HG03280 (cell line): ENCODE measurements at regions not wholly inside any gene's neighbourhood (a gene's known extent, or its start where the extent isn't known, plus 50 kb on each side); places are given as distances from the start of the nearest gene placed in this dataset.

Source experiments
- ATAC-seq: cut with Tn5 transposase; IDR thresholded peaks from one replicate; pipeline ENCODE4 v1.9.1; 2021; ENCODE audit warnings: mild to moderate bottlenecking, moderate library complexity; ENCODE audit not compliant: unreplicated experiment

GRCh38 chr17:14510136-14510535 is 209.3 kb downstream of the HS3ST3B1 start:
- ATAC-seq: no peak

GRCh38 chr17:14508156-14508555 is 207.3 kb downstream of the HS3ST3B1 start:
- ATAC-seq: no peak

GRCh38 chr17:14506364-14506763 is 205.5 kb downstream of the HS3ST3B1 start:
- no peak for ATAC-seq

- ATAC-seq: no peak
These were observed 204.7 kb downstream of the HS3ST3B1 start for GRCh38 chr17:14505606-14506005.

GRCh38 chr17:14499976-14500375 is 199.1 kb downstream of the HS3ST3B1 start:
- no peak for ATAC-seq

GRCh38 chr17:14498812-14499211 is 197.9 kb downstream of the HS3ST3B1 start:
- ATAC-seq: no peak

- ATAC-seq: no peak
These were observed 193.3 kb downstream of the HS3ST3B1 start for GRCh38 chr17:14494161-14494560.

- ATAC-seq: no peak
These were observed 189.1 kb downstream of the HS3ST3B1 start for GRCh38 chr17:14489986-14490385.

- ATAC-seq: no peak
These were observed 188.2 kb downstream of the HS3ST3B1 start for GRCh38 chr17:14488958-14489550.

- ATAC-seq: no peak
These were observed 186.2 kb downstream of the HS3ST3B1 start for GRCh38 chr17:14487068-14487467.

GRCh38 chr17:14482715-14483114 is 181.8 kb downstream of the HS3ST3B1 start:
- no peak for ATAC-seq

- ATAC-seq: no peak
These were observed 180.8 kb downstream of the HS3ST3B1 start for GRCh38 chr17:14481664-14482063.

GRCh38 chr17:14474591-14474990 is 173.7 kb downstream of the HS3ST3B1 start:
- no peak for ATAC-seq

GRCh38 chr17:14471052-14471451 is 170.2 kb downstream of the HS3ST3B1 start:
- ATAC-seq: no peak

- no peak for ATAC-seq
These were observed 169.5 kb downstream of the HS3ST3B1 start for GRCh38 chr17:14470417-14470816.

GRCh38 chr17:14469971-14470370 is 169.1 kb downstream of the HS3ST3B1 start:
- ATAC-seq: no peak

GRCh38 chr17:14468858-14469257 is 168.0 kb downstream of the HS3ST3B1 start:
- ATAC-seq: no peak

GRCh38 chr17:14461227-14461548 is 160.3 kb downstream of the HS3ST3B1 start:
- no peak for ATAC-seq

GRCh38 chr17:14460516-14461226 is 159.8 kb downstream of the HS3ST3B1 start:
- no peak for ATAC-seq

GRCh38 chr17:14459955-14460354 is 159.1 kb downstream of the HS3ST3B1 start:
- no peak for ATAC-seq

- ATAC-seq: no peak
These were observed 157.8 kb downstream of the HS3ST3B1 start for GRCh38 chr17:14458724-14459123.

- ATAC-seq: no peak
These were observed 153.9 kb downstream of the HS3ST3B1 start for GRCh38 chr17:14454746-14455145.

- ATAC-seq: no peak
These were observed 152.0 kb downstream of the HS3ST3B1 start for GRCh38 chr17:14452856-14453255.
